IMR-90 (cell line): ENCODE measurements at regions not wholly inside any gene's neighbourhood (a gene's known extent, or its start where the extent isn't known, plus 50 kb on each side); places are given as distances from the start of the nearest gene placed in this dataset.

Source experiments
- ATAC-seq: fragments of 200-7000 bp; cut with Tn5 transposase; 2 replicates; pipeline ENCODE4 v1.9.1; 2020; ENCODE audit warnings: low read depth, mild to moderate bottlenecking, moderate library complexity
- BruUV-seq: library from RNA; stranded (reverse); fragments of 400-500 nt; replicated peaks from 2 replicates; lab custom pipeline; 2021; lab: Mats Ljungman, UMichigan
- CTCF ChIA-PET: fragments of 300-600 bp; formaldehyde crosslinking; extraction: SDS; loops from one replicate; lab custom pipeline; 2021; ENCODE audit warnings: antibody characterized with exemption; lab: Yijun Ruan, JAX
- POLR2A ChIA-PET: fragments of 300-600 bp; sonication (Branson Sonifier 250); formaldehyde crosslinking; loops from one replicate; lab custom pipeline; 2022; ENCODE audit warnings: antibody characterized with exemption; ENCODE audit not compliant: unreplicated experiment; lab: Charles Lee
- DNase-seq: peaks from one replicate; pipeline ENCODE4 v3.0.0; 2013
- H2AFZ ChIP-seq: replicated peaks from 2 replicates; pipeline ENCODE3; 2013; ENCODE audit warnings: low read length, mild to moderate bottlenecking; ENCODE audit not compliant: poor library complexity
- H2AK5ac ChIP-seq: 2 replicates; pipeline ENCODE4 v1.6.1; 2013; ENCODE audit warnings: low read depth, low read length, inconsistent platforms
- H2AK9ac ChIP-seq: replicated peaks from 2 replicates; pipeline ENCODE3; 2013; ENCODE audit warnings: mild to moderate bottlenecking, low read depth, low read length, moderate library complexity; ENCODE audit not compliant: poor library complexity
- H2BK120ac ChIP-seq: 2 replicates; pipeline ENCODE4 v1.6.1; 2013; ENCODE audit warnings: low read depth, low read length, inconsistent platforms
- H2BK15ac ChIP-seq: 3 replicates; pipeline ENCODE4 v1.6.1; 2013; ENCODE audit warnings: low read depth, low read length, inconsistent platforms
- H2BK20ac ChIP-seq: 2 replicates; pipeline ENCODE4 v1.6.1; 2013; ENCODE audit warnings: low read depth, mild to moderate bottlenecking, inconsistent platforms, low read length, moderate library complexity
- H2BK5ac ChIP-seq: 2 replicates; pipeline ENCODE4 v1.6.1; 2013; ENCODE audit warnings: mild to moderate bottlenecking, low read depth, low read length, inconsistent platforms; ENCODE audit not compliant: poor library complexity, severe bottlenecking
- H3K14ac ChIP-seq: replicated peaks from 2 replicates; pipeline ENCODE4 v1.6.1; 2013; ENCODE audit warnings: low read depth, low read length, inconsistent platforms
- H3K18ac ChIP-seq: 2 replicates; pipeline ENCODE4 v1.6.1; 2013; ENCODE audit warnings: low read depth, low read length, control low read depth
- H3K23ac ChIP-seq: 2 replicates; pipeline ENCODE4 v1.6.1; 2013; ENCODE audit warnings: low read depth, low read length, inconsistent platforms
- H3K27ac ChIP-seq: 2 replicates; pipeline ENCODE4 v1.5.1; 2013; ENCODE audit warnings: mild to moderate bottlenecking, control low read depth, low read length; ENCODE audit not compliant: insufficient read depth
- H3K27me3 ChIP-seq: 2 replicates; pipeline ENCODE4 v1.6.1; 2013; ENCODE audit warnings: low read length; ENCODE audit not compliant: control insufficient read depth, insufficient read depth
- H3K36me3 ChIP-seq: 2 replicates; pipeline ENCODE4 v1.6.1; 2013; ENCODE audit warnings: low read length, mixed read lengths; ENCODE audit not compliant: control insufficient read depth, insufficient read depth
- H3K4ac ChIP-seq: 2 replicates; pipeline ENCODE4 v1.6.1; 2013; ENCODE audit warnings: low read depth, low read length, inconsistent platforms
- H3K4me1 ChIP-seq: 2 replicates; pipeline ENCODE4 v1.6.1; 2013; ENCODE audit warnings: low read length, mixed read lengths; ENCODE audit not compliant: control insufficient read depth, insufficient read depth
- H3K4me2 ChIP-seq: 2 replicates; pipeline ENCODE4 v1.6.1; 2013; ENCODE audit warnings: low read depth, mild to moderate bottlenecking, control low read depth, low read length, moderate library complexity
- H3K4me3 ChIP-seq: 2 replicates; pipeline ENCODE4 v1.5.1; 2013; ENCODE audit warnings: low read depth, mild to moderate bottlenecking, control low read depth, low read length, moderate library complexity; ENCODE audit not compliant: insufficient read depth
- H3K56ac ChIP-seq: 2 replicates; pipeline ENCODE4 v1.6.1; 2013; ENCODE audit warnings: low read length, inconsistent platforms; ENCODE audit not compliant: insufficient read depth; ENCODE audit errors: extremely low read depth
- H3K79me1 ChIP-seq, 2 experiments: 2 replicates each; pipeline ENCODE4 v1.6.1; 2013; ENCODE audit warnings: low read length in 2 of 2, inconsistent platforms in 1 of 2, low read depth in 1 of 2
- H3K9ac ChIP-seq: 2 replicates; pipeline ENCODE4 v1.6.1; 2013; ENCODE audit warnings: low read depth, low read length, control low read depth
- H3K9me1 ChIP-seq: 2 replicates; pipeline ENCODE4 v1.6.1; 2013; ENCODE audit warnings: low read length, inconsistent platforms; ENCODE audit not compliant: insufficient read depth
- H3K9me3 ChIP-seq: 2 replicates; pipeline ENCODE4 v1.6.1; 2013; ENCODE audit warnings: low read length; ENCODE audit not compliant: control insufficient read depth, insufficient read depth
- H4K20me1 ChIP-seq: 2 replicates; pipeline ENCODE4 v1.6.1; 2013; ENCODE audit warnings: low read length, inconsistent platforms; ENCODE audit not compliant: insufficient read depth
- H4K5ac ChIP-seq: 2 replicates; pipeline ENCODE4 v1.6.1; 2013; ENCODE audit warnings: mild to moderate bottlenecking, low read depth, low read length, control low read depth
- H4K8ac ChIP-seq, 2 experiments: 2 replicates each; pipeline ENCODE4 v1.6.1; 2013; ENCODE audit warnings: low read depth in 2 of 2, low read length in 2 of 2, control low read depth in 1 of 2, inconsistent platforms in 1 of 2
- H4K91ac ChIP-seq: 2 replicates; pipeline ENCODE4 v1.6.1; 2013; ENCODE audit warnings: low read depth, low read length, inconsistent platforms; ENCODE audit not compliant: insufficient read depth
- BHLHE40 ChIP-seq: fragments of 150-350 bp; IDR thresholded peaks from 2 replicates; pipeline ENCODE4 v1.6.1; 2016; ENCODE audit warnings: mild to moderate bottlenecking, low read depth, low read length
- CEBPB ChIP-seq: IDR thresholded peaks from 2 replicates; pipeline ENCODE4 v1.6.1; 2012; ENCODE audit warnings: low read depth, low read length, improper control_type of control experiment
- FOS ChIP-seq: fragments of 150-350 bp; IDR thresholded peaks from 2 replicates; pipeline ENCODE4 v1.6.1; 2016; ENCODE audit warnings: low read depth, low read length
- MAFK ChIP-seq: IDR thresholded peaks from 2 replicates; pipeline ENCODE4 v1.6.1; 2012; ENCODE audit warnings: low read depth, low read length, improper control_type of control experiment
- MAZ ChIP-seq: IDR thresholded peaks from 2 replicates; pipeline ENCODE4 v1.6.1; 2012; ENCODE audit warnings: low read depth, mild to moderate bottlenecking, low read length, improper control_type of control experiment, moderate library complexity, borderline replicate concordance
- MXI1 ChIP-seq: IDR thresholded peaks from 2 replicates; pipeline ENCODE4 v1.6.1; 2012; ENCODE audit warnings: low read depth, mild to moderate bottlenecking, low read length, moderate library complexity, borderline replicate concordance
- NFE2L2 ChIP-seq: fragments of 150-350 bp; IDR thresholded peaks from 2 replicates; pipeline ENCODE4 v1.6.1; 2016; ENCODE audit warnings: low read depth, mild to moderate bottlenecking, low read length
- POLR2A ChIP-seq: IDR thresholded peaks from 2 replicates; pipeline ENCODE4 v1.6.1; 2012; ENCODE audit warnings: mild to moderate bottlenecking, low read depth, low read length
- RCOR1 ChIP-seq: IDR thresholded peaks from 2 replicates; pipeline ENCODE4 v1.6.1; 2012; ENCODE audit warnings: mild to moderate bottlenecking, low read length, improper control_type of control experiment; ENCODE audit not compliant: insufficient replicate concordance
- RFX5 ChIP-seq: IDR thresholded peaks from 2 replicates; pipeline ENCODE4 v1.8.0; 2012; ENCODE audit warnings: low read depth, mild to moderate bottlenecking, low read length, moderate library complexity
- SMC3 ChIP-seq: fragments of 150-350 bp; IDR thresholded peaks from 2 replicates; pipeline ENCODE4 v1.6.1; 2016; ENCODE audit warnings: low read depth, mild to moderate bottlenecking, antibody characterized with exemption, low read length, moderate library complexity
- WGBS, 2 experiments: methylation state at CpG; one replicate each; pipeline versions ENCODE4 v1.1.5 to v1.1.7; 2013; ENCODE audit warnings: missing lambda C conversion rate in 2 of 2; ENCODE audit not compliant: insufficient read length in 1 of 2; ENCODE audit errors: extremely low coverage in 2 of 2; 5-methylcytosine and 5-hydroxymethylcytosine counted together
- dilution Hi-C: fragments of 300-500 bp; cut with HindIII; formaldehyde crosslinking; loops from one replicate; pipeline ENCODE4 v1.14.3; 2018; ENCODE audit warnings: low sequenced_read_pairs; ENCODE audit not compliant: unreplicated experiment
- in situ Hi-C: fragments of 300-500 bp; cut with MboI; formaldehyde crosslinking; loops from 3 replicates; pipeline ENCODE4 v1.14.3; 2019; ENCODE audit warnings: low sequenced_read_pairs, inconsistent platforms, mixed read lengths
- intact Hi-C: fragments of 100-400 bp; cut with micrococcal nuclease; formaldehyde crosslinking; loops from 2 replicates; pipeline ENCODE4 v1.10.0; 2022
- TF ChIP-seq, protein P1 (sequence below): fragments of 150-350 bp; IDR thresholded peaks from 2 replicates; pipeline ENCODE4 v1.6.1; 2016; ENCODE audit warnings: low read depth, mild to moderate bottlenecking, low read length, moderate library complexity, borderline replicate concordance
- TF ChIP-seq, protein P2 (sequence below): fragments of 150-350 bp; IDR thresholded peaks from 2 replicates; pipeline ENCODE4 v1.6.1; 2017; ENCODE audit warnings: mild to moderate bottlenecking, antibody characterized with exemption, low read length, low read depth
- TF ChIP-seq, protein P3 (sequence below): conservative IDR thresholded peaks from 2 replicates; pipeline ENCODE4 v1.5.1; 2012; ENCODE audit warnings: mild to moderate bottlenecking, low read depth, low read length, improper control_type of control experiment

DNA sequence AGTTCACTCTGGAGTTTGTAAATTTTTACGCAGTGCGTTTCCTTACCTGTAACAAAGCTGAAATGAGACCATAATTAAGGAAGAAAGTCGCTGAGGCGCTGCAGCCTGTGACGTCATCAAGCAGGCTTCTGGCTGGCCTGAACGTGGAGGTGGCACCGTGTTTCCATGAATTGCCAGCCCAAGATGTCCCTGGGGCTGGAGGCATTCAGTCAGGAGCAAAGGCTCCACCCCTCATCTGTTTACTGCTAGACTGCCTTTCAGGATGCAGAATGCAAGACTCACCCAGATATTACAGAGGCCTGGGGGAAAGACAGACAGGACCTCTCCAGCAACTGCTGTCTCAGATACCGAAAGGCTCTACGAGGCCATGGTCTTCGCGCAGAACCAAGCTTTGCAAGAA, 424.6 kb downstream of the TSHZ3 start:
- no peak overlapping the region for H2BK120ac ChIP-seq
- no TSS peak for BruUV-seq
- no peak overlapping the region for H2AFZ ChIP-seq
- CTCF ChIA-PET, result no interaction called here
- no peaks in the 10 kb centered on the region for H3K9me3 ChIP-seq
- ATAC-seq, result no peak
- H2AK9ac ChIP-seq, result no peak overlapping the region
- H3K23ac ChIP-seq, result no peak overlapping the region
- H4K8ac ChIP-seq, result no peak overlapping the region
- H3K79me1 ChIP-seq, result no peaks in the 10 kb centered on the region
- no peak overlapping the region for H3K18ac ChIP-seq
- no peak overlapping the region for H4K91ac ChIP-seq
- intact Hi-C loops, result no loop called here
- H3K36me3 ChIP-seq, result no peaks in the 10 kb centered on the region
- no peak overlapping the region for H3K4me2 ChIP-seq
- no peaks in the 10 kb centered on the region for H4K20me1 ChIP-seq
- in situ Hi-C loops, result no loop called here
- H2AK5ac ChIP-seq, result no peak overlapping the region
- no peak for DNase-seq
- H3K56ac ChIP-seq, result no peak overlapping the region
- TF ChIP-seq, protein P1, sequence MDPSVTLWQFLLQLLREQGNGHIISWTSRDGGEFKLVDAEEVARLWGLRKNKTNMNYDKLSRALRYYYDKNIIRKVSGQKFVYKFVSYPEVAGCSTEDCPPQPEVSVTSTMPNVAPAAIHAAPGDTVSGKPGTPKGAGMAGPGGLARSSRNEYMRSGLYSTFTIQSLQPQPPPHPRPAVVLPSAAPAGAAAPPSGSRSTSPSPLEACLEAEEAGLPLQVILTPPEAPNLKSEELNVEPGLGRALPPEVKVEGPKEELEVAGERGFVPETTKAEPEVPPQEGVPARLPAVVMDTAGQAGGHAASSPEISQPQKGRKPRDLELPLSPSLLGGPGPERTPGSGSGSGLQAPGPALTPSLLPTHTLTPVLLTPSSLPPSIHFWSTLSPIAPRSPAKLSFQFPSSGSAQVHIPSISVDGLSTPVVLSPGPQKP, result no peak
- TF ChIP-seq BHLHE40 (no peak), FOS (no peak), MXI1 (no peak), NFE2L2 (no peak), RFX5 (no peak), MAFK (no peak), POLR2A (no peak), MAZ (no peak), RCOR1 (no peak), CEBPB (no peak), SMC3 (no peak)
- TF ChIP-seq, protein P2, sequence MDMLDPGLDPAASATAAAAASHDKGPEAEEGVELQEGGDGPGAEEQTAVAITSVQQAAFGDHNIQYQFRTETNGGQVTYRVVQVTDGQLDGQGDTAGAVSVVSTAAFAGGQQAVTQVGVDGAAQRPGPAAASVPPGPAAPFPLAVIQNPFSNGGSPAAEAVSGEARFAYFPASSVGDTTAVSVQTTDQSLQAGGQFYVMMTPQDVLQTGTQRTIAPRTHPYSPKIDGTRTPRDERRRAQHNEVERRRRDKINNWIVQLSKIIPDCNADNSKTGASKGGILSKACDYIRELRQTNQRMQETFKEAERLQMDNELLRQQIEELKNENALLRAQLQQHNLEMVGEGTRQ, result no peak
- TF ChIP-seq, protein P3, sequence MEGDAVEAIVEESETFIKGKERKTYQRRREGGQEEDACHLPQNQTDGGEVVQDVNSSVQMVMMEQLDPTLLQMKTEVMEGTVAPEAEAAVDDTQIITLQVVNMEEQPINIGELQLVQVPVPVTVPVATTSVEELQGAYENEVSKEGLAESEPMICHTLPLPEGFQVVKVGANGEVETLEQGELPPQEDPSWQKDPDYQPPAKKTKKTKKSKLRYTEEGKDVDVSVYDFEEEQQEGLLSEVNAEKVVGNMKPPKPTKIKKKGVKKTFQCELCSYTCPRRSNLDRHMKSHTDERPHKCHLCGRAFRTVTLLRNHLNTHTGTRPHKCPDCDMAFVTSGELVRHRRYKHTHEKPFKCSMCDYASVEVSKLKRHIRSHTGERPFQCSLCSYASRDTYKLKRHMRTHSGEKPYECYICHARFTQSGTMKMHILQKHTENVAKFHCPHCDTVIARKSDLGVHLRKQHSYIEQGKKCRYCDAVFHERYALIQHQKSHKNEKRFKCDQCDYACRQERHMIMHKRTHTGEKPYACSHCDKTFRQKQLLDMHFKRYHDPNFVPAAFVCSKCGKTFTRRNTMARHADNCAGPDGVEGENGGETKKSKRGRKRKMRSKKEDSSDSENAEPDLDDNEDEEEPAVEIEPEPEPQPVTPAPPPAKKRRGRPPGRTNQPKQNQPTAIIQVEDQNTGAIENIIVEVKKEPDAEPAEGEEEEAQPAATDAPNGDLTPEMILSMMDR, result no peak
- dilution Hi-C loops, result no loop called here
- no peaks in the 10 kb centered on the region for H3K9me1 ChIP-seq
- no peaks in the 10 kb centered on the region for H3K27me3 ChIP-seq
- H3K4me1 ChIP-seq, result no peaks in the 10 kb centered on the region
- H3K4ac ChIP-seq, result no peak overlapping the region
- H2BK15ac ChIP-seq, result no peak overlapping the region
- POLR2A ChIA-PET, result no interaction called here
- WGBS, 2 experiments, result 43% methylated on average over 4 of the region's 11 CpGs; no CpG with 5 or more reads in 1 of the 2 experiments
- H2BK5ac ChIP-seq, result no peak overlapping the region
- H2BK20ac ChIP-seq, result no peak overlapping the region
- H4K5ac ChIP-seq, result no peak overlapping the region
- H3K27ac ChIP-seq, result no peak overlapping the region
- no peak overlapping the region for H3K9ac ChIP-seq
- no peak overlapping the region for H3K4me3 ChIP-seq
- H3K14ac ChIP-seq, result no peak overlapping the region
